ENCODE measurements at regions not wholly inside any gene's neighbourhood (a gene's known extent, or its start where the extent isn't known, plus 50 kb on each side); places are given as distances from the start of the nearest gene placed in this dataset.

DNA sequence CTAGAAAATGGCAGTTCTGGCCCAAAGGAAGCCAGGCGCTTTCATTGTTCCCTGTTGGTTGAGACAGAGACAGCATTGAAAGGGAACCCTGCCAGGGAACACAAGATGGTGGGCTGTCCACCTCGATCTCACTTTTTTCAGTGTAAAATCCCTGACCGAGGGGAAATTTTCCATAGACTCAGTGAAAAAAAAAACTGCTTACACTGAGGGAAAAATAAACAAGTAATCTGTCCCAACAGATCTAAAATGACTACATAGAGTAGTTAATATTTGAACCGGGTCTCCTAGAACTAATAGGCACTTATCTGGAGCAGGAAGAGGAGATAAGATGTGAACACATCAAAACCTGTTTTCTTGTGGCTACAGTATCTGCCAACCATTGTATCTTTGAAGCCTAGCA is 763.4 kb upstream of the GOLIM4 start (continued):
- no peak for TF ChIP-seq SRSF1 (optimal IDR thresholded peaks at IDR 0.05; ENCODE audit: low read depth, low read length)
- no peak for TF ChIP-seq ZNF296 (CRISPR knock-in tag; conservative IDR thresholded peaks at IDR 0.05)
- peak; percentile 51 for TF ChIP-seq ELF3 (CRISPR knock-in tag; IDR thresholded peaks at IDR 0.05)
- TF ChIP-seq STAG1 (CRISPR knock-in tag; IDR thresholded peaks at IDR 0.05) = no peak
- TF ChIP-seq ZBTB46 (CRISPR knock-in tag; IDR thresholded peaks at IDR 0.05; ENCODE audit: borderline replicate concordance) = no peak
- TF ChIP-seq, protein P1, sequence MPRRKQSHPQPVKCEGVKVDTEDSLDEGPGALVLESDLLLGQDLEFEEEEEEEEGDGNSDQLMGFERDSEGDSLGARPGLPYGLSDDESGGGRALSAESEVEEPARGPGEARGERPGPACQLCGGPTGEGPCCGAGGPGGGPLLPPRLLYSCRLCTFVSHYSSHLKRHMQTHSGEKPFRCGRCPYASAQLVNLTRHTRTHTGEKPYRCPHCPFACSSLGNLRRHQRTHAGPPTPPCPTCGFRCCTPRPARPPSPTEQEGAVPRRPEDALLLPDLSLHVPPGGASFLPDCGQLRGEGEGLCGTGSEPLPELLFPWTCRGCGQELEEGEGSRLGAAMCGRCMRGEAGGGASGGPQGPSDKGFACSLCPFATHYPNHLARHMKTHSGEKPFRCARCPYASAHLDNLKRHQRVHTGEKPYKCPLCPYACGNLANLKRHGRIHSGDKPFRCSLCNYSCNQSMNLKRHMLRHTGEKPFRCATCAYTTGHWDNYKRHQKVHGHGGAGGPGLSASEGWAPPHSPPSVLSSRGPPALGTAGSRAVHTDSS (CRISPR knock-in tag; conservative IDR thresholded peaks at IDR 0.05) = no peak
- no peak for TF ChIP-seq ZNF713 (CRISPR knock-in tag; IDR thresholded peaks at IDR 0.05)
- TF ChIP-seq, protein P2, sequence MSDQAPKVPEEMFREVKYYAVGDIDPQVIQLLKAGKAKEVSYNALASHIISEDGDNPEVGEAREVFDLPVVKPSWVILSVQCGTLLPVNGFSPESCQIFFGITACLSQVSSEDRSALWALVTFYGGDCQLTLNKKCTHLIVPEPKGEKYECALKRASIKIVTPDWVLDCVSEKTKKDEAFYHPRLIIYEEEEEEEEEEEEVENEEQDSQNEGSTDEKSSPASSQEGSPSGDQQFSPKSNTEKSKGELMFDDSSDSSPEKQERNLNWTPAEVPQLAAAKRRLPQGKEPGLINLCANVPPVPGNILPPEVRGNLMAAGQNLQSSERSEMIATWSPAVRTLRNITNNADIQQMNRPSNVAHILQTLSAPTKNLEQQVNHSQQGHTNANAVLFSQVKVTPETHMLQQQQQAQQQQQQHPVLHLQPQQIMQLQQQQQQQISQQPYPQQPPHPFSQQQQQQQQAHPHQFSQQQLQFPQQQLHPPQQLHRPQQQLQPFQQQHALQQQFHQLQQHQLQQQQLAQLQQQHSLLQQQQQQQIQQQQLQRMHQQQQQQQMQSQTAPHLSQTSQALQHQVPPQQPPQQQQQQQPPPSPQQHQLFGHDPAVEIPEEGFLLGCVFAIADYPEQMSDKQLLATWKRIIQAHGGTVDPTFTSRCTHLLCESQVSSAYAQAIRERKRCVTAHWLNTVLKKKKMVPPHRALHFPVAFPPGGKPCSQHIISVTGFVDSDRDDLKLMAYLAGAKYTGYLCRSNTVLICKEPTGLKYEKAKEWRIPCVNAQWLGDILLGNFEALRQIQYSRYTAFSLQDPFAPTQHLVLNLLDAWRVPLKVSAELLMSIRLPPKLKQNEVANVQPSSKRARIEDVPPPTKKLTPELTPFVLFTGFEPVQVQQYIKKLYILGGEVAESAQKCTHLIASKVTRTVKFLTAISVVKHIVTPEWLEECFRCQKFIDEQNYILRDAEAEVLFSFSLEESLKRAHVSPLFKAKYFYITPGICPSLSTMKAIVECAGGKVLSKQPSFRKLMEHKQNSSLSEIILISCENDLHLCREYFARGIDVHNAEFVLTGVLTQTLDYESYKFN (CRISPR knock-in tag; conservative IDR thresholded peaks at IDR 0.05) = peak; percentile 91
- no peak for TF ChIP-seq PHF21A (CRISPR knock-in tag; IDR thresholded peaks at IDR 0.05)
- no peak for TF ChIP-seq ZNF597 (CRISPR knock-in tag; IDR thresholded peaks at IDR 0.05)
- TF ChIP-seq MED1 (CRISPR knock-in tag; IDR thresholded peaks at IDR 0.05) = peak; percentile 93
- TF ChIP-seq ZNF562 (CRISPR knock-in tag; IDR thresholded peaks at IDR 0.05; ENCODE audit: borderline replicate concordance) = no peak
- peak; percentile 93 for TF ChIP-seq ZNF317 (CRISPR knock-in tag; IDR thresholded peaks at IDR 0.05)
- TF ChIP-seq POLR2G (IDR thresholded peaks at IDR 0.05; ENCODE audit: low read depth, low read length) = peak; percentile 42; the same call in 1 of the 2 replicates
